ENCODE measurements at regions not wholly inside any gene's neighbourhood (a gene's known extent, or its start where the extent isn't known, plus 50 kb on each side); places are given as distances from the start of the nearest gene placed in this dataset.

DNA sequence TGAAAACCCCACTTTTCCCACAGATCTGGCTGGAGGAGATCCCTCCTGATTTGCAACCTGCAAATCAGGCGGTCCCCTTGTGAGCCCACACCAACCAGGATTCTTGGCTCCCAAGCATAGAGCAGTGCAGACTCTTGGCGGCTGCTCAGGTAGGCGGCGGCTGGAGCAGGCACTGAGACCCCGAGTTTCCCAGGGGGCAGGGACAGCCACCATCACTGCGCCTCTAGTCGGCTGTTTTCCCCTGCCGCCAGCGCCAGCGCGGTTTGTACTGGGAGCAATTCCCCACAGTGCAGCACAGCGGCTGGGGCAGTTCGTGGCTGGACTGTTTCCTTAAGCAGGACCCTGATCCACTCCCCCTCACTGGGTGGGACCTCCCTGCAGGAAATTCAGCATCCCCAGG is 323.3 kb downstream of the TRIB2 start:
- TF ChIP-seq, protein P1, sequence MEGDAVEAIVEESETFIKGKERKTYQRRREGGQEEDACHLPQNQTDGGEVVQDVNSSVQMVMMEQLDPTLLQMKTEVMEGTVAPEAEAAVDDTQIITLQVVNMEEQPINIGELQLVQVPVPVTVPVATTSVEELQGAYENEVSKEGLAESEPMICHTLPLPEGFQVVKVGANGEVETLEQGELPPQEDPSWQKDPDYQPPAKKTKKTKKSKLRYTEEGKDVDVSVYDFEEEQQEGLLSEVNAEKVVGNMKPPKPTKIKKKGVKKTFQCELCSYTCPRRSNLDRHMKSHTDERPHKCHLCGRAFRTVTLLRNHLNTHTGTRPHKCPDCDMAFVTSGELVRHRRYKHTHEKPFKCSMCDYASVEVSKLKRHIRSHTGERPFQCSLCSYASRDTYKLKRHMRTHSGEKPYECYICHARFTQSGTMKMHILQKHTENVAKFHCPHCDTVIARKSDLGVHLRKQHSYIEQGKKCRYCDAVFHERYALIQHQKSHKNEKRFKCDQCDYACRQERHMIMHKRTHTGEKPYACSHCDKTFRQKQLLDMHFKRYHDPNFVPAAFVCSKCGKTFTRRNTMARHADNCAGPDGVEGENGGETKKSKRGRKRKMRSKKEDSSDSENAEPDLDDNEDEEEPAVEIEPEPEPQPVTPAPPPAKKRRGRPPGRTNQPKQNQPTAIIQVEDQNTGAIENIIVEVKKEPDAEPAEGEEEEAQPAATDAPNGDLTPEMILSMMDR (IDR thresholded peaks at IDR 0.05; ENCODE audit: low read depth, low read length): no peak

DNA sequence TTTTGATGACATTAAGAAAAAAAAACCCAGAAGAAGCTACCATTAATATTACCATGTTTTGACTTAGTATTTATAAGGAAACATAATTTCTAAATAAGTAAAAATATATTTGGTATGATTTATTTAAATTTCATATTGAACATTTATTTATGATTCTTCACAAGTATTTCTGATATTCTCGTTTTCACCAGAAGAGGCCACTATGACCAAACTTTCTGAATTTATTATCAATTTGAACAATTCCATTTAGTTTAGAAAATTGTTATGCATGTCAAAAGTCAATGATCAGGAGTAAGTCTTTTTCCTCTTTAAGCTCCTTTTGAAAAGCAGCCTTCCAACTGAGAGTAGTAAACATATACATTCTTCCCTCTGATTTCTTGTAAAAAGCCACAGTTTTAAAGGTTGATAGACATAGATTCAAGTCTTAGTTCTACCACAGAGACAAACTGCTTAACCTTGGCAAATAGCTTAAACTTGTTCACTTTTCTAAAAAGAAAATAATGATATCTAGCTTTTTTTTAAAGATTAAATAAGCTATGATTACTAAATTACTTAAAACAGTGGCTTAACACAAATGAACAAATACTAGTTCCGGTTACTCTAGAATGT is 329.9 kb downstream of the TRIB2 start:
- H3K4me3 ChIP-seq (ENCODE audit: low read depth, low read length): no peak overlapping the region
- TF ChIP-seq, protein P1 (IDR thresholded peaks at IDR 0.05; ENCODE audit: low read depth, low read length): no peak

More for the DNA sequence above, 323.3 kb downstream of the TRIB2 start:
- no peak overlapping the region for H3K4me3 ChIP-seq (ENCODE audit: low read depth, low read length)

DNA sequence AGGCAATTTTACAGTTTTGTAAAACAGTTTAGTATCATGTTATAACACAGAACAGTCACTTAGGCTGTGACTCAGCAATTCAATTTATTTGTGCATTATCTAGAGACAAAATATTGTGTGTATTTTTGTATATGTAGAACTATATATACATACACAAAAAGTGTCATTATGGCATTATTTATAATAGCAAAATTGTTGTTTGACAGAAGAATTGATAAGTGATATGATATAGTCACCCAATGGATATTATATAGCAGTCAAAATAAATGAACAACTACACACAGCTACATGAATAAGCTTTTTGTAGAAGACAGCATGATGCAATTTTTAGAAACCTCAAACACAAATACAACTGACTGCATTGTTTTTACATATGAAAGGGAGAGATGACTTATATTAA is 334.0 kb downstream of the TRIB2 start:
- H3K4me3 ChIP-seq (ENCODE audit: low read depth, low read length): no peak overlapping the region
- TF ChIP-seq, protein P1 (IDR thresholded peaks at IDR 0.05; ENCODE audit: low read depth, low read length): no peak

DNA sequence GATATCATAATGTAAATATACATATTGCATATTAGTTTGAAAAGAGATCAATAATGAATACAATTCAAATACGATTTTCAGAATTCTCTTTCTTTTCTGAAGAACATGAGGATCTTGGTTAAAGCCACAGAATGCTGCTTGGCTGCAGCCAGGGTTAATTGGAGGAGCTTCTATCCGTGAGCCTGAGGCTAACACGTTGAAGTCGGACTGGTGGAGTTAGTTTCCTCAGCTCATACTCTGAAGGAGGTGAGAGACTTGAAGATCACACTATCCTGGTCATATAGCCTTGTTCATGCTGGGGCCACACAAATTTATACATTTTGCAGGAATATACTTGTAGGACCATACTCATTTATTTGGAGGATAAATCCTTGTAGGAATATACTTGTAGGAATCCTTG is 335.8 kb downstream of the TRIB2 start:
- TF ChIP-seq, protein P1 (IDR thresholded peaks at IDR 0.05; ENCODE audit: low read depth, low read length): no peak
- H3K4me3 ChIP-seq (ENCODE audit: low read depth, low read length): no peak overlapping the region

DNA sequence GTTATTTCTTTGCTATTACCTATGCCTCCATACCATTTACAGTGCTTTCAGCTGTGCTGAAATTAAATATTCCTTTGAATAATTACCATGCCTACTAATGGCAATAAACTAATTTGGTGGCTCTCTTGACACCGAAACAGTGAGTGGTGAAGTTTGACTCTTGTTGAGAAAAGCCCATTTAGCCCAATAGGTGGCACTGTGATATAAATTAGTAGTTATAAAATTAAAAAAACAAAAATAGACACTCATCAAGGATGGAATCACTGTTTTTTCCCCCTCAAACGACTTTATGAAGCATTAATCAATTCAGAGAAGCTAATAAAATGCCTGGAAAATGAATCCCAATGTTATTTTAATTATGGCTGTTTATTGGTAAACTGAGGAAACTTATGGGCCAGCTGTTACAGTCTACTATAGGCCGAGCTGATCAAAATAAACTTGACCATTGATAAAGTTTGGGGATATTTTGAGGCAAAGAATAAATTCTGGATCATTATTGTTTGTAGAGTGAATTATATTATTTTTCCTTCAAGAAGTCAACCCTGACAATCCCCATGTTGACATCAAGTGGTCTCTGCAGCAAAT is 339.6 kb downstream of the TRIB2 start:
- H3K4me3 ChIP-seq (ENCODE audit: low read depth, low read length): no peak overlapping the region
- TF ChIP-seq, protein P1 (IDR thresholded peaks at IDR 0.05; ENCODE audit: low read depth, low read length): peak; percentile 10; the same call in 1 of the 2 replicates

DNA sequence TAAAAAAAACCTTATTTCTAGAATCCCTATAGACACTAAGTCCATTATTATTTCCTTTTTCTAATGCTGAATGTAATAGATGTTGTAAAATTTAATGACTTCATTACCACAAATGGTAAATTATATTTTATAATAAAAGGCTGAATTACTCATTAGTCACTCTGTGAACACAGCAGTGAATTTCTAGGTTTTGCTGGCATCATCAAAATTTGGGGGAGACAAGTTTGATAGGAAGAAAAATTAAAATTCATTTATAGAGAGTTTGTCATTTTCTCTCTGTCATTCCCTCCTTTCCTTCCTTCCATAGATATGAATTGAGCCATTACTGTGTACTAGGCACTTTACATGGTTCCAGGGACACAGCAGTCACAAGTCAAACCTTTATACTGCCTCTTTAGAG is 340.9 kb downstream of the TRIB2 start:
- TF ChIP-seq, protein P1 (IDR thresholded peaks at IDR 0.05; ENCODE audit: low read depth, low read length): no peak
- H3K4me3 ChIP-seq (ENCODE audit: low read depth, low read length): no peak overlapping the region

DNA sequence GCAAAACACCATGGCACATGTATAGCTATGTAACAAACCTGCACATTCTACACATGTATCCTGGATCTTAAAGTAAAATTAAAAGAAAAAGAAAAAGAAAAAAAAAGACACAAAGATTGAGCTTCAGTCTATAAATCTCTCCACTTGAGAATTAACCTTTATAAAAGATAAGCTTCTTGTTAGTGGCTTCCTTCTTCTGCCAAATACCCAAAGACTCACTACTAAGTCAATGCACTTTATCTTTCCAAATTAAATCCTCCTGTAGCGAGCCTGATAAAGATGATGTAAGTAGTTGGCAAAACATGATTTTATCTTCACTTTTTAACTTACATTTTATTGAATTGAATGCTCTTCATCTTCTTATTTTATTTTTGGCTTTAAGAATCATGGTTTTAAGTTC is 349.9 kb downstream of the TRIB2 start:
- TF ChIP-seq, protein P1 (IDR thresholded peaks at IDR 0.05; ENCODE audit: low read depth, low read length): no peak

More for the DNA sequence above, 349.9 kb downstream of the TRIB2 start:
- no peak overlapping the region for H3K4me3 ChIP-seq (ENCODE audit: low read depth, low read length)
